ENCODE measurements at regions not wholly inside any gene's neighbourhood (a gene's known extent, or its start where the extent isn't known, plus 50 kb on each side); places are given as distances from the start of the nearest gene placed in this dataset.

DNA sequence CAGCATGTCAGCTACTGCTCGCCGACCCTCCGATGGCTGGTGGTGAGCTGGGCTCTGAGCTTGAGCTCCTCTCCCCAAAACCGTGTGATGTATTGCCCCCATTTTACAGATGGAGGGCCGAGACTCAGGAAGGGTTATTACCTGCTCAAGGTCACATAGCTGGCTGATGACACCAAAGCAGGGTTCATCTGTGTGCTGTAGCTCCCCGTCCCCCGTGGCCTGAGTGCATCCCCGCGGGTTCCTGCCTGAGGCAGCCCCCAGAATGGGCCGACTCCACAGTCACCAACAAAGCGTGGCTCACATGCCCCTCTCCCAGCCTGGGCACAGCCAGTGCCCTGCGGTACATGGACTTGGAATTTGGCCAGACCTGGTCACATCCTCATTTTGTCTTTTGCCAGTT, 198.6 kb downstream of the TFCP2L1 start:
- DNase-seq = no peak

DNA sequence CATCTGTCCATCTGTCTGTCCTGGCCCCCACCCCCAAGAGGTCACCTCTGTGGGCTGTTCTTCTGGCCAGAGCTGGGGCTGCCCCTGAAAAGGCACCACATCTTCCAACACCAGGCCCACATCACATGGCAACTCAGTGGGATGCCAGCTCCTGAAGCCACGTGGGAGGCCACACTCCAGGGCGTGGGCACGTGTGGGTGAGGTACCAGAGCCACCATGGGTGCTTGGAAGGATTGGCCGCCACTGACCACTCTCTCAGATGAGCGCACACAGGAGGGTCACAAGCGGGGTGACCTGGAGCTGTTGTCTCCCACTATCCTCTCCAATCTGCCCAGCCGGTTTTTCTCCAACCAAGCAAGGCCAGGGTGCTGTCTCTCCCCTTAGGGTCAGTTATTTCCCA, 197.9 kb downstream of the TFCP2L1 start:
- DNase-seq = no peak

DNA sequence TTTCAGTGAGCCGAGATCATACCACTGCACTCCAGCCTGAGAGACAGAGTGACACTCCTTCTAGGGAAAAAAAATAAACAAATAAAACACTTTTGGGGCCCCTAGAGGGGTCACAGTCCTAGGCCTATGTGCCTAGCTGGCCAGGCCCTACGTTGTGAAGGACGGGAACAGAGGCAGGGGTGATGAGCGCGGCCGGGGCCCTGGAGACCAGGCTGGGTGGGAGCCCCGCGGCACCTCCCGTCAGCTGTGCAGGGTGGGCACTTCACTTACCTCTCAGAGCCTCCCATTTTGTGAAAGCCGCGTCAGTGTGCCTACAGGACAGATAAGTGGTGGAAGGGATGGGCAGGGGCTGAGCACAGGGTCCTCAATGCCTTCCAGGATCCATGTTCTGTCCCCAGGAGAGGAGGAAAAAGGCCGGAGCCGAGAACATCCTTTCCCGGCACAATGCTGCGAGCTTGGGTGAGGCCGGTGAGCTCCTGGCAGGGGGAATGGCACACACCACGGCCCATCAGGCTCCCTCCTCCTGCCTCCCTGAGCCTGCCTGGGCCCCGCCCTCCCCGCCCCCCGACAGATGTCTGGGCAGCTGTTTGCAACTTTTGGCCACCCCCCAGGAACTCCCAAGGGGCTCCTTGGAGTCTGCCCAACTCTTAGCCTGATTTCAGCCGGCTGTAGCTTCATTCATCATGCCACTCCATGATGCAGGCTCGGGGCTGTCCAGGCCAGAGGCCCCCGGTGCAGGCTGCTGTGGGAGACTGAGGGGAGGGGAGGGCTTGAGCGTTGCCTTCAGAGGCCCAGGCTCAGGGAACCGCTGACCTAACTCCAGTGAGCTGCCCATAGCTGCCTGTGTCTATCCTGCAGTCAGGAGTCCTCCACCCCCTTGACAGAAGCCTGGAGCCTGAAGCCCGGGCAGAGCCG, 196.5 kb downstream of the TFCP2L1 start:
- DNase-seq = no peak

DNA sequence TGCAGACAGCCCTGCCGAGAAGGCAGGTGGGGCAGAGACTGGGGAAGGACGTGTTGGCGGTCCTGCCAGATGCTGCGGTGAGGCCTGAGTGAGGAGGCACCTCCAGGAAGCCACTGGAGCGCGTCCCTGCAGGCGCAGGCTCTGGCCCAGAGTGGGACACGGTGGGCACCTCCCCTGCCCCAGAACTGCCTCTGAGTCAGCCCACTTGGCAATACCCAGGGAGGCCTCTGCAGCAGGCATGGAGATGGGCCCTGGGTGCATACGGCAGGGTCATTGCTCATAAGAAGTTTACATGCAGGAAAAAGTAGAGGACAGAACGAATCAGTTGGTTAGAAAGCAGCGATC, 195.9 kb downstream of the TFCP2L1 start:
- DNase-seq = no peak

DNA sequence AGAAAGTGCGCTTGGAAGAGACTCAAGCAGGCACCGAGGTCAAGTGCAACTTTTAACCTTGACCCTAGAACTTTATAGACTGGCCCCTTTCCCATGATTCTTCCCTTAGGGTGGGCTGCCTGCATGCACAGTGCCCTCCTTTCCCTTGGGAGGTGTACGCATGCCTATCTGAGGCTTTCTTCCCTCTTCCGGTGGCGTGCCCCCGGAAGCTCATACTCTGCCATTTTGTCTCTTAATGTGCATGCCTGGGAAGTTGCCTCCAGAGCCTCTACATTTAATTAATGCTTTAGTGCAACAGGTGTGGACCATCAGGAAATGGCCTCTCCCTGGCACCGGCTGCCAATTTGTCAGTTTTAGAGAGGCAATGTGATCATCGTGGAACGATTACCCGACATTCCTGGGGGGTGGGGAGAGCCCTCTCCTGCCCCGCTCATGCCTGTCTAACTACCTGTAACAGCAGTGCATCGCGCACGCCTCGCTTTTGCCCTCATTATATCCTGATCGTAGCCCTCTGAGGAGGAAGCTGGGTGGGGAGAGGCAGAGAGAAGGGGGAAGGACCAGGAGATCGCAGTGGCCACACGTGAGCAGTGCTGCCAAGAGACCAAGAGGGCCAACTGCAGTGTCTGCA, 194.8 kb downstream of the TFCP2L1 start:
- DNase-seq = no peak

DNA sequence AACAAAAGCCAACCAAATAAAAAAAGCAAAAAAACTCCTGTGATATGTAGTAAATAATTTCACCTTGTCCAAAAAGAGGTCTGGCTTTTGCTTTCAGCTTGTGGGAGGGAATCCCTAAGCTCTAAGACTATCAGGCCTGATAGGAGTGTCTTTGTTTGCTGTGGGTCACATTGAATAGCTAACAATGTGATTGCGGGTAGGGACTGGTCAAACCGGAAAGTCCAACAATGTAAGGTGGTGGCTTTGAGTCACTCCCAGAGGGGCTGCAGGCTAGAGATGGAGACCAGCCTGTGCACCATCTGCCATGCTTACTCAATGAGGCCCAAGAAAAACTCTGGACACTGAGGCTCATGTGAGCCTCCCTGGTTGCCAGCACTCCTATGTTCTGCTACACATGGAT, 192.9 kb downstream of the TFCP2L1 start:
- DNase-seq = no peak

DNA sequence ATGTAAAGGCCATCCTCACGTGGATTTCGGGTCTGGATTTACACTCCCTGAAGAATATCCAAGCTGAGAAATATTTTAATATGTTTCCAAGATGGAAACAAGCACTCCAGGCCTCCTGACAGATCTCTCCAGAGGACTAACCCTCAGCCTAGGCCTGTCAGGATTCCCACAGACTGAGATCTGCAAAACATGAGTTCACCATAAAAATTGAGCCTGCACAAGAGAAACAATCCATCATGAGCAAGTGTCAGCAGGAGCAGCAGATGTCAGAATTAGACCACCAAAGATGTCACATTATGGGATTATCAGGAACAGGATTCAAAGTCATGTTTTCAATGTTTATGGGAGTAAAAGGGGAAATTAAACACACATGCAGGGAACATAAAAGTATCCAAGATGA, 191.3 kb downstream of the TFCP2L1 start:
- DNase-seq = no peak

DNA sequence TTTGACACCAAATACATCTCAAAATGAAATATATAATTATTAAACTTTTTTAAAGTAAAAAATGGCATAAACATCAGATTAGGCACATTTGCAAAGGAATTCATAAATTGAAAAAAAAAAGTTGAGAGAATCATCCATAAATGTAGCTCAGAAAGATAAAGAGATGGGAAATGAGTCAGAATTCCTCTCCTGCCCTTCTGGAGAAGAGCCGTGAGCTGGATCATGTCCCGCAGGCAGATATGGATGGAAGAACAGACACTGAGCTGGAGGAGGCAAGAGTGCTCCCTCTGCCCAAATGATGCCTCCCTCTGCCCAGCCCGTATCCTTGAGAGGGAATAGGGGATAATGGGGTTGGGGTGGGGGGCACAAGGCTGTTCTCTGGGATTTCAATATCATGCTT, 190.9 kb downstream of the TFCP2L1 start:
- DNase-seq = no peak

DNA sequence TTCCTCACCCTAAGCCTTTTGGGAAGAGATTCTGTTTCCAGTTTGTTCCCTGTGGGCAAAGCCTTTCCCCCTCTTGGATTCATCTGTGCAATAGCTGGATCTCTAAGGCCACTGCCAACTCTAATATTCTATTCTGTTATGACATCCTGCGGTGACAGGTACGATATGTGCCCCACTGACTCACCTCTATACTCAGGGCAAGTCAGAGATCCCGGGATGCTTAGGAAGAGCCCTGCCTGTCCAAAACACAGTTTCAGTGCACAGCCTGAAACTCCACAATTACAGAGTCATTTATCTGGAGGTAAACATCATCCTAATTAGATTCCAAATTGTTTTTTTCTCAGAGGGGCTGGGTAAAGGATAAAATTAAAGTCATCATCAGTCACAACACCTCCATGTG, 190.2 kb downstream of the TFCP2L1 start:
- no peak for DNase-seq

DNA sequence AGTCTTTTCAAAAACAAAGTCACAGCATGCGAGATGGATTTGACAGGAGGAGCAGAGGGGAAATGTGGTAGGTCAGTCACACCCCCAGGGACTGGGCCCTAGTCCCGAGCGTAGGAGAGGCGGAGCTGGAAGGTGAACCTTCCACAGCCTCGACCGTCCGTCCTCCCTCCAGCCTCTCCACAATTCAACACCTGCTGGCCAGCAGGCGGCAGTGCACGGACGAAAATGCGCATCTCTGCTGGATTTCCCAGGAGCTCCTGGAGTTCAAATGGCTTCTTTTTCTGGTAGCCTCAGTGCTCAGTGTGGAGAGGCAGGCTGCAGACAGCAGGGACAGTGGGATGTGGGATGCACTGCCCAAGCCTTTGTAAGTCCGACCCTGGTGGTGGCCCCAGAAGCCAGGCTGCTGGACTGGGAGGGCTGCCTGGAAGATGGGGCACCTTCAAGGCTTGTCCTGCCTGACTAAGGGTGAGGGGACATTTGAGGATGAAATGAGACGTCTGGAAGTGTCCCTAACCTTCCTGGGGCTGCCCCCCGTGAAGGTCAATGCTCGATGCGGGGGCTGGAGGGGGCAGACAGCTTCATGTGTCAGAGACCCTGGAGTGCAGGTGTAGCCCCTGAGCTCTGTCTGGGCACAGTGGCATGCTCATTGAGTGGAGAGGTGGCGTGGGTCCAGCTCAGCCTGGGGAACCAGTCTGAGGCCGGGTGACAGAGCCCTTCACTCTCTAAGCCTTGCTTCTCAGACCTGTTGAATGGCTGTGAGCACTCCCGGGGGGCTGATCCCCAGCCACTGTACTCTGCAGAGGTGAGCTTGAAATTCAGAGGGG, 189.5 kb downstream of the TFCP2L1 start:
- no peak for DNase-seq

DNA sequence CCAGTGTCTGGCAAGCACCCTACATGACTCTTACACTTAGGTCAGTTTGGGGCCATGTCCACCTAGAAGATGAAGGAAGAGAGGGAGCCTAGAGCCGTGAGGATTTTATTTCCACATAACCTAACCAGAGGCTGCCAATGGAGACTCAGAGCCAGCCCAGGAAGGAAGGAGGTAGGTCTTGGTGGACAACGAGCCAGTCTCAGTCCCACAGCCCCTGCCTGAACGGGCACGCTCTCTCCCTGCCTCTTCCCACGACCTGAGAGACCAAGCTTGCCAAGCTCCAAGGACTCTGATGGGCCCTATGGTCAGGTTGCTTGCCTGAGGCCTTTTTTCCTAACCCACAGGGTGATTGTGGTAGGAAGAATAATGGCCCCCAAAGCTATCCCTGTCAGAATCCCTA, 188.4 kb downstream of the TFCP2L1 start:
- no peak for DNase-seq

DNA sequence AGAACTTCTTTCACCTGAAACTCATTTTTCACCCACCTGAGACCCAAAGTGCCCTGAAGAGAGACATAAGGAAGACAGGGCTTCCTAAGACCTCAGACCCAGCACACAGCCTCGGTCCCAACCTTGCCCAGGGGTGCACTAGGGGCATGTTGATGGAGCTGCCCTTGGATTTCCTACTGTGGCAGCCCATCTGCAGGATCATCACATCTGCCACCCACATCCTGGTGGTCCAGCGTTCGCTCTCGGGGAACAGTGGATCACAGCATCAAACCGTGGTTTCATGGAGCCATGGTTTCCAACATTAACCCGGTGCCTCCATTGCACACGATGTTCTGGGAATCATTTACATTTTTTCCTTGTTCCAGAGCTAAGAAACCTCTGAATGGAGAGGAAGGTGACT, 186.4 kb downstream of the TFCP2L1 start:
- no peak for DNase-seq

DNA sequence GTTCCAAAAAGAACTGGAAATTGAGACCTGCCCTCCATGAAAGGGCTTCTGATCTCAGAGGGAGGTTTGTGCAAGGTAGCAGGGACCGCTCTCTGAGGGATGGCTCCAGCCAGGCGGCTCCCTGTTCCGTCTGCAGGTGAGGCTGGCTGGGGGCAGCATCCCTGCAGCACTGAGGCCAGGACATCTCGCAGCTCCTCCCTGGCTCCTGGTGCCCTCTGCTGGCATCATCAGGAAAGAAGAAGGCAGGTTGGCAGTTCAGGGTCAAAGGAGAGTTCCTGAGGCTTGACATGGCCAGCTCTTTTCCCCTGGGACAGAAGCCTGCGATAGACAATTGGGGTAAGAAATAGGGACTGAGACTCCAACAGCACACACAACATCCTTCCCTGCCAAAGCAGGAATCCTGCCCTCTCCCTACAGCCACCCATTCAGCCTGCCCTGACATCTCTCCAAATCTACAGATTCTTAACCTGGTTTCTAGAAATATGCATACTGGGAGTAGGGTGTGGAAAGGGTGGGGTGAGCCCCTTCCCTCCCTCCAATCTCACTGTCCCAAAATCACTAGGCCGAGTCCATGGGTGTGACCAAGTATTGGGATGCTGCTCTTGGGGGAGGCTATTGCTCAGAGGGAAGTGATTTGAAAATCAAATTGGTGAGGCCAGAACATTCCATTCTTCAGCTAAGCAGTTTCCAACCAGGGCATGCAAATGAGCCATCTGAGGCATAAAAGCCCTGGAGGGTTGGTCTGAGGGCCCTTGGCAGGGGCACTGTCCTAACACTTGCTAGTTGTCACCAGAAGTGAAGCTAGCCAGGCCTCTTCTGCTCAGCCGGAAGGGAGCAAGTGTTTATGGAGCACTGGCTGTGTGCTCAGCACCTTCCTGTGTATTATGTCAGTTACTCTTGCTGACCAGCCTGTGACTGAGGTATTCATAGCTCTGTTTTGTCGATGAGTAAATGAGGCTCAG, 185.4 kb downstream of the TFCP2L1 start:
- DNase-seq = no peak

DNA sequence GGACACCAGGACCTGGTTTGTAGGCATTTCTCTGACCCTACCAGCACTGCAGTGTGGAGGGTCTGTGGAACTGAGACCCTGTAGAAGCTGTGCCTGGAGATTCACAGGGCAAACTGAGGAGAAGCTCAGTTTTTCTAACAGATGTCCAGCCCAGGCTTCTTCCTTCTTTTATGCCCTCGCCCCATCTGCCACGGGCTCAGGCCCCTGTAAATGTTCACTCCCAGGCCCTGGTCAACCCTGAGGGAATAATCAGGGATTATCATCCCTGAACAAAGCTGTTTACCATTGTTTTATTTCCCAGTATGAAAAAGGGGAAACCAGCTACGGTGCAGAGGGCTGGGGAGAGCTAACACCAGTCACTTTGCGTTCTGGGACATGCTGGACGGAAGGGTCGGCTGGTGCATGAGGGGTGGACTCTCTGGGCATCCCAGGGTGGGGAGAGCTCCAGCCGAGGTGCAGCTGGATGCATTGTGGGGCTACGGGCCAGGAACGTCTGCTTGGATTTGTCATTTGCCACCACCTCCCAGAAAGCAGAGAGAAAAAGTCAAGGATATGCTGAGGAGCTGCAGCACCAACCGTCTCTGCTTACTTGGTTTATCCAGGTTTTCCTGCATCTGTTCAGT, 183.8 kb downstream of the TFCP2L1 start:
- no peak for DNase-seq

DNA sequence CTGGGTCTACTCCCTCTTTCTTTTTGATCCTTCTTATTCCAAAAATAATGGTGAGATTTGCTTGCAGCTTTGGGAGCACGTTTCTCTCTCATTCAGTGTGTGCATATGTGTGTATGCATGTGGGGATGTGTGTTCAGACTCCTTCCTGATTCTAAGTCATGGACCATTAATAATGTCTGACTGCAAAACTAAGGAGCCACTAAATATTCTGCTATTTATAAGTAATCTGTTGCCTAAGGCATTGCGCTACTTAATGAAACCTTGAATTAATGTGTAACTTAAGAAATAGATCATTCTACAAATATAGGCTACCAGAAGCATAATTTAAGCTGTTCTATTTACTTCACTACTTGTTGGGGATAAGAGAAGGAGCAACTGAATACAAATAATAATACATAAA, 182.1 kb downstream of the TFCP2L1 start:
- no peak for DNase-seq

DNA sequence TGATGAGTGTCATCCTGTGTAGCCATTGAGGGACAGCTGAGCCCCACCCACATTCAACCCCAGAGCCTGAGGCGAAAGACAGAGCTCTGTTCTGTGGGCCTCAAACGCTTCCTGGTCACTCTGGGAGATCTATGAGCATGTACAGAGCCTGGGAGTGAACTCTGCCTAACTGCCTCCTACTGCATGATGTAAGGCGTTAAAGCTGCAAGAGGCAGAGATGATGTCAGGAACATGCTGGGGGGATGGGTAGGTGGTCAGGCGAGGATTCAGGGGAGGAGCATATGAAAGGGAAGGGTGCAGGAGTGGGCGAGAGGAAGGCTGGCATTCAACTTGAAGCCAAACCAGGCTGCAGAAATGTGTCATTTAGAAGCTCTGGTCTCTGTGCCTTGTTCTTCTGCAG, 181.0 kb downstream of the TFCP2L1 start:
- no peak for DNase-seq

DNA sequence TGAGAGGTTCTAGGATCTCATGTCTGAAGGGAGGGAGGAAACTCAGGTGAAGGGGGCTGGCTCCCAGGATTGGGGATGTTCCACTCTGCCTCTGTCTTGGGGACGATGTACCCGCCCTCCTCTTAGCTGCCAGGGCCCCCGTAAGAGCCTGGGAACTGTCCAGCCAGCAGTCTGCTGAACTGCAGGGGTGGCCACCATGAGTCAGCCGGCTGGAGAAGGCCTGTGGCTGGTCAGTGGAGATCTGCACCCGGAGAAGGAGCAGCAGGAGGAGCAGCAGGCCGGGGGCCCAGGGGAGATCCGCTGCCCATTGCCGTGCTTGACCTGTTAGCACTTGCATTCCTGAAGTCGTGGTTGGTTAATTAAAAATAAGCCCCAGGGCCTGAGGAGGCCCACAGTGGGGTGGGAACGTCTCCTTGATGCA, 180.3 kb downstream of the TFCP2L1 start:
- no peak for DNase-seq

DNA sequence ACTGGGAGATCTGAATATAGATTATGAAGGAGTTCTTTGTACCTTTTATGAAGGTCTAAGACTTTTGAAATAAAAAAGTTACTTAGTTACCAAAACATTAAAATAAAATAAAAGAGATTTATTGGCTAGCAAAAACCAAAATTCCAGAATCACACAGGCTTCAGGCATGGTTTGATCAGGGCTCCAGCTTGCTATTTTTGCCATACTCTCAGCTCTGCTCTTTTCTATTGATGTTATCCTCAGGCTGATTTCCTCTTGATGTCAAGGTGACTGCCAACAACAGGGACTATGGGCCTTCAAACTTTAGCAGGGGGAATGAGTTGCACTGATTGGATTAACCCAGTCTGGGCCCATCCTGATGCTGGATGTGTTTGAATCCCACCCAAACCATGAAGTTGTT, 174.1 kb downstream of the TFCP2L1 start:
- DNase-seq = no peak

DNA sequence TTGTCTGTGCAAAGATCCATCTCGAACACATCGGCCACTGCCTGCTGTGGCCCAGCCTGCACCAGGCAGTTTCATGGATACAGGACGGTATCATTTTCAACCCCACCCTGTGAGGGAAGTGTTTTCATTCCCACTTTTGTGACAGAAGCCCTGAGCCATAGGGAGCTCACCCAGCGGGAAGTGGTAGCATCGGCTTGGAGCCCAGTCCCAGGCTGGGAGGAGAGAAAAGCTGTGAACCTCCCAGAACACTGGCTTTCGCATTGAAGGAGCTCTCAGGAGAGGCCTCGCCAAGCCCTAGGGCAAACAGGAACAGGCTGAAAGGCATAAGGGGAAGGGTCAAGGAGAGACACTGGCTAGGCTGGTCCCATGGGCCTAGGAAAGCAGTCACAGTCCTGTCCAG, 166.1 kb downstream of the TFCP2L1 start:
- no peak for DNase-seq

DNA sequence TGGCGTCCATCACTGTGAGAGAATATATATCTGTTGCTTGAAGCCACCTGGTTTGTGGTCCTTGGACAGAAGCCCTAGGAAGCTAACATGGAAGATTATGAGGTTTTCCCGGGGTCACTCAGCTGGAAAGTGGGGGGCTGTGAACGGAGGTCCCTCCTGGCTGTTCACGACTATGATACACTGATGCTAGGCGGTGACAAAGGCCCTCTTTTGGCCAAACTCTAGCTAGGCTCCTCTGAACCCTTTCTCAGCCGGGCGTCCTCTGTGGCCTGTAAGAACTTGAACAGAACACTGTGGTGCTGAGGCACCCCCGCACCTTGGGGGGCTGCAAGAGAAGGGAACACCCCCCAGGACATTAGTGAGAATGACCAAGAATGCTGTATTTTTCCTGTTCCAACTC, 164.6 kb downstream of the TFCP2L1 start:
- DNase-seq = no peak

DNA sequence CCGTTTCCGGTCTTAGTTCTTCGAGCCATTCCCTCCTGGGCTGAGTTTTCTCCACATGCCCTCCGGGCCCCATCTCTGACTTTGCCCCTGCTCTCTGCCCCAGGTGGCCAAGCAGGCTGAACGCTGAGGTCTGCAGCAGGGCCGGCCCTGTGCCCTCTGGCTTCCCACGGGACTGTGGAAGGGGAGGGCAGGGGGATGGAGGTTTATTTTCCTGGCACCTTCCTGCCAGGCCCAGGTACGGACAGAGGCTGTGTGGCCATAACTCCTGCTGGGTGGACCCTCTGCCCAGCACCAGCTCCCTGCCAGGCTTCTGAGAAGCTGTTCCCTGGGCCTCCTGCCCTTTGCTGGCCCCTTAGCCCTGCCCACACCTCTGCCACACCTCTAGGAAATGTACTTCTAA, 164.0 kb downstream of the TFCP2L1 start:
- no peak for DNase-seq

DNA sequence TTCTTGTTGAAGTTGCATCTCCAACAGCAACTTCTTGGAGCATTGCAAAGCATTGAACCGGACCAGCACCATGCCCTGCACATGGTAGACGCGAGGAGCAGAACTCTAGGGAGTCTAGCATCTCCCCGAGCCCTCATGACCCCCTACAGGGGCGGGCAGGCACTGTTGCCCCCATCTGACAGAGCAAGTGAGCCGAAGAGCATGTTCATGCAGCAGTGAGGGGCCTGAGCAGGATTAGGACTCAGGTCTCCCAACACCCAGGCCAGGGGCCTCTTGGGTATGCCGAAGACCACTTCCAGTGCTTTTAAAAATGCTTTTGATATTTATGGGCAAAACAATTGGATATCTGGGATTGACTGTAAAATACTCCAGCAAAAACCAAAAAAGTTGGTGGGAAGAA, 163.3 kb downstream of the TFCP2L1 start:
- no peak for DNase-seq
